GM12878 (cell line): ENCODE measurements at regions not wholly inside any gene's neighbourhood (a gene's known extent, or its start where the extent isn't known, plus 50 kb on each side); places are given as distances from the start of the nearest gene placed in this dataset.

ENCODE experiments used
- ATAC-seq: fragments of 200-7000 bp; cut with Tn5 transposase; 3 replicates; pipeline ENCODE4 v1.9.1; 2020; ENCODE audit warnings: mild to moderate bottlenecking, moderate library complexity
- BruUV-seq: library from RNA; stranded (reverse); fragments of 400-500 nt; replicated peaks from 2 replicates; lab custom pipeline; 2021; lab: Mats Ljungman, UMichigan
- CTCF ChIA-PET: fragments of 300-600 bp; sonication (Branson Sonifier 250); formaldehyde crosslinking; extraction: SDS; loops from one replicate; lab custom pipeline; 2021; ENCODE audit warnings: inconsistent platforms; lab: Yijun Ruan, JAX
- POLR2A ChIA-PET: fragments of 350-600 bp; formaldehyde crosslinking; extraction: SDS; loops from one replicate; lab custom pipeline; 2021; ENCODE audit warnings: inconsistent platforms; lab: Charles Lee
- RAD21 ChIA-PET: fragments of 300-600 bp; sonication (Branson Sonifier 250); formaldehyde crosslinking; loops from one replicate; lab custom pipeline; 2023; ENCODE audit warnings: antibody characterized with exemption; ENCODE audit not compliant: unreplicated experiment; lab: Charles Lee
- SMC1A ChIA-PET: fragments of 300-600 bp; sonication (Branson Sonifier 250); formaldehyde crosslinking; loops from one replicate; lab custom pipeline; 2023; ENCODE audit not compliant: unreplicated experiment, uncharacterized antibody; lab: Charles Lee
- DNase-seq: peaks from one replicate; pipeline ENCODE4 v3.0.0-alpha.2; 2011; ENCODE audit warnings: low read depth, low spot score
- FAIRE-seq: peaks from 3 replicates; lab custom pipeline; 2011; peaks lifted over from hg19 to GRCh38; lab: Jason Lieb, UNC
- H2AFZ ChIP-seq: 2 replicates; pipeline ENCODE4 v1.6.0; 2011; ENCODE audit warnings: low read depth, low read length, control low read depth; ENCODE audit not compliant: control insufficient read depth
- H3K27ac ChIP-seq: 2 replicates; pipeline ENCODE4 v1.5.1; 2011; ENCODE audit warnings: control low read depth; ENCODE audit not compliant: control insufficient read depth, insufficient read depth
- H3K27me3 ChIP-seq, 2 experiments: replicated peaks in 1 of 2; 2 replicates each; pipeline versions ENCODE4 v1.6.0 to v1.6.1; 2011; ENCODE audit warnings: low read length in 1 of 2; ENCODE audit not compliant: control insufficient read depth in 2 of 2, insufficient read depth in 2 of 2
- H3K36me3 ChIP-seq, 2 experiments: 2 replicates each; pipeline ENCODE4 v1.5.1; 2011; ENCODE audit warnings: low read length in 1 of 2; ENCODE audit not compliant: control insufficient read depth in 2 of 2, insufficient read depth in 2 of 2
- H3K4me1 ChIP-seq: 2 replicates; pipeline ENCODE4 v1.6.1; 2011; ENCODE audit warnings: mild to moderate bottlenecking, low read length, moderate library complexity, mixed read lengths; ENCODE audit not compliant: control insufficient read depth, insufficient read depth
- H3K4me2 ChIP-seq: 2 replicates; pipeline ENCODE4 v1.6.0; 2011; ENCODE audit warnings: control low read depth; ENCODE audit not compliant: control insufficient read depth, insufficient read depth
- H3K4me3 ChIP-seq: fragments of 200-600 bp; sonication (generic); 2 replicates; pipeline ENCODE4 v1.5.1; 2016
- H3K79me2 ChIP-seq: 2 replicates; pipeline ENCODE4 v1.6.0; 2011; ENCODE audit warnings: low read length; ENCODE audit not compliant: control insufficient read depth, insufficient read depth
- H3K9ac ChIP-seq: 2 replicates; pipeline ENCODE4 v1.8.0; 2011; ENCODE audit warnings: low read length, control low read depth, mixed read lengths; ENCODE audit not compliant: control insufficient read depth, insufficient read depth
- H3K9me3 ChIP-seq: replicated peaks from 3 replicates; pipeline ENCODE4 v1.5.1; 2011; ENCODE audit warnings: mild to moderate bottlenecking, low read length; ENCODE audit not compliant: control insufficient read depth, insufficient read depth
- H4K20me1 ChIP-seq: 2 replicates; pipeline ENCODE4 v1.6.0; 2011; ENCODE audit not compliant: control insufficient read depth, insufficient read depth
- HDAC2 ChIP-seq: fragments of 200-600 bp; sonication (generic); IDR thresholded peaks from 2 replicates; pipeline ENCODE4 v1.6.1; 2017
- IKZF2 ChIP-seq, 2 experiments: fragments of 450-650 bp; IDR thresholded peaks; 2 replicates each; pipeline ENCODE4 v1.6.1; 2017; ENCODE audit warnings: mild to moderate bottlenecking in 2 of 2, moderate library complexity in 2 of 2
- NBN ChIP-seq: fragments of 450-650 bp; IDR thresholded peaks from 2 replicates; pipeline ENCODE4 v1.6.1; 2016
- NR2C1 ChIP-seq: fragments of 450-650 bp; IDR thresholded peaks from 2 replicates; pipeline ENCODE4 v1.6.1; 2017; ENCODE audit warnings: antibody characterized with exemption, mild to moderate bottlenecking, moderate library complexity
- RB1 ChIP-seq: fragments of 450-650 bp; formaldehyde crosslinking; IDR thresholded peaks from 2 replicates; pipeline ENCODE4 v1.6.1; 2017; ENCODE audit warnings: mild to moderate bottlenecking, borderline replicate concordance
- ZZZ3 ChIP-seq: IDR thresholded peaks from 2 replicates; pipeline ENCODE4 v1.6.1; 2011; ENCODE audit warnings: low read depth; ENCODE audit not compliant: control insufficient read depth, insufficient read length
- WGBS: methylation state at CpG from one replicate; pipeline ENCODE4 v1.1.6; 2016; ENCODE audit warnings: low lambda C conversion rate; ENCODE audit not compliant: insufficient replicate concordance, insufficient coverage; ENCODE audit errors: missing lambda C conversion rate; 5-methylcytosine and 5-hydroxymethylcytosine counted together
- in situ Hi-C: fragments of 300-500 bp; cut with MboI; formaldehyde crosslinking; loops from 9 replicates; pipeline ENCODE4 v1.14.3; 2018; ENCODE audit warnings: mixed read lengths
- intact Hi-C: fragments of 100-400 bp; cut with micrococcal nuclease; formaldehyde crosslinking; loops from one replicate; pipeline ENCODE4 v1.14.2; 2022; ENCODE audit not compliant: unreplicated experiment
- TF ChIP-seq, protein P1 (sequence below): fragments of 150-350 bp; IDR thresholded peaks from 2 replicates; pipeline ENCODE4 v1.6.1; 2014; ENCODE audit warnings: mild to moderate bottlenecking, low read depth, low read length
- TF ChIP-seq, protein P2 (sequence below): fragments of 450-650 bp; IDR thresholded peaks from 2 replicates; pipeline ENCODE4 v1.6.1; 2018; ENCODE audit warnings: mild to moderate bottlenecking, low read depth, moderate library complexity; ENCODE audit not compliant: partially characterized antibody

GRCh38 chr22:49062155-49062801 lies 765.4 kb downstream of the BRD1 start (continued):
- no peak for TF ChIP-seq RB1
- TF ChIP-seq NBN = no peak
- TF ChIP-seq NR2C1 = no peak
- TF ChIP-seq HDAC2 = no peak

DNA sequence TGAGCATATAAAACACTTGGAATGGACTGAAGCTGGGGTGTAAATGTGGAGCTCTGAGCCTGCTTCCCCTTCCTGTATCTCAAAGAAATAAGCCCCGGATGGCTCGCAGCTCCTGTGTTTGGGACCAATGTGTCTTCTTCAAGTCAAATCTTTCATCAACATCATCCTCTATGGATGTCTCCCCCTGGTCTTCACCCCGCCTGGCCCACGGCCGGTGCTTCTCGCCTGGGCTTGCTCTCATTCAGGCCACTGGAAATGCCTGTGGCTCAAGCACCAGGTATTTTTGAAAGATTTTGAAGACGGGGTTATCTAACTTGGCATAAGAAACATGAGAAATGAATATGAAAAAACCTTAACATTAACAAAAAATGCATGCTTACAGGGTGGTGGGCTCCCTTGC lies 769.8 kb downstream of the BRD1 start:
- no peaks in the 10 kb centered on the region for H3K9me3 ChIP-seq
- intact Hi-C loops (no loop called here), in situ Hi-C loops (loop anchor here (25.0 kb wide), 1 partner anchor 104 kb away; no protein-coding TSS in a partner anchor)
- no peak overlapping the region for H3K4me3 ChIP-seq
- H4K20me1 ChIP-seq = no peaks in the 10 kb centered on the region
- no peaks in the 10 kb centered on the region for H3K4me1 ChIP-seq
- ATAC-seq (no peak), DNase-seq (no peak), FAIRE-seq (no peak)
- SMC1A ChIA-PET = no interaction called here
- H3K79me2 ChIP-seq = no peaks in the 10 kb centered on the region
- no peaks in the 10 kb centered on the region for H3K36me3 ChIP-seq
- 42% methylated on average over 7 of the region's 7 CpGs for WGBS
- TF ChIP-seq, protein P1, sequence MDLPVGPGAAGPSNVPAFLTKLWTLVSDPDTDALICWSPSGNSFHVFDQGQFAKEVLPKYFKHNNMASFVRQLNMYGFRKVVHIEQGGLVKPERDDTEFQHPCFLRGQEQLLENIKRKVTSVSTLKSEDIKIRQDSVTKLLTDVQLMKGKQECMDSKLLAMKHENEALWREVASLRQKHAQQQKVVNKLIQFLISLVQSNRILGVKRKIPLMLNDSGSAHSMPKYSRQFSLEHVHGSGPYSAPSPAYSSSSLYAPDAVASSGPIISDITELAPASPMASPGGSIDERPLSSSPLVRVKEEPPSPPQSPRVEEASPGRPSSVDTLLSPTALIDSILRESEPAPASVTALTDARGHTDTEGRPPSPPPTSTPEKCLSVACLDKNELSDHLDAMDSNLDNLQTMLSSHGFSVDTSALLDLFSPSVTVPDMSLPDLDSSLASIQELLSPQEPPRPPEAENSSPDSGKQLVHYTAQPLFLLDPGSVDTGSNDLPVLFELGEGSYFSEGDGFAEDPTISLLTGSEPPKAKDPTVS = no peak
- TF ChIP-seq IKZF2 (IDR thresholded peaks at IDR 0.05) (no peak), ZZZ3 (no peak)
- TF ChIP-seq, protein P2, sequence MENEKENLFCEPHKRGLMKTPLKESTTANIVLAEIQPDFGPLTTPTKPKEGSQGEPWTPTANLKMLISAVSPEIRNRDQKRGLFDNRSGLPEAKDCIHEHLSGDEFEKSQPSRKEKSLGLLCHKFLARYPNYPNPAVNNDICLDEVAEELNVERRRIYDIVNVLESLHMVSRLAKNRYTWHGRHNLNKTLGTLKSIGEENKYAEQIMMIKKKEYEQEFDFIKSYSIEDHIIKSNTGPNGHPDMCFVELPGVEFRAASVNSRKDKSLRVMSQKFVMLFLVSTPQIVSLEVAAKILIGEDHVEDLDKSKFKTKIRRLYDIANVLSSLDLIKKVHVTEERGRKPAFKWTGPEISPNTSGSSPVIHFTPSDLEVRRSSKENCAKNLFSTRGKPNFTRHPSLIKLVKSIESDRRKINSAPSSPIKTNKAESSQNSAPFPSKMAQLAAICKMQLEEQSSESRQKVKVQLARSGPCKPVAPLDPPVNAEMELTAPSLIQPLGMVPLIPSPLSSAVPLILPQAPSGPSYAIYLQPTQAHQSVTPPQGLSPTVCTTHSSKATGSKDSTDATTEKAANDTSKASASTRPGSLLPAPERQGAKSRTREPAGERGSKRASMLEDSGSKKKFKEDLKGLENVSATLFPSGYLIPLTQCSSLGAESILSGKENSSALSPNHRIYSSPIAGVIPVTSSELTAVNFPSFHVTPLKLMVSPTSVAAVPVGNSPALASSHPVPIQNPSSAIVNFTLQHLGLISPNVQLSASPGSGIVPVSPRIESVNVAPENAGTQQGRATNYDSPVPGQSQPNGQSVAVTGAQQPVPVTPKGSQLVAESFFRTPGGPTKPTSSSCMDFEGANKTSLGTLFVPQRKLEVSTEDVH = no peak
- BruUV-seq = no TSS peak
- RAD21 ChIA-PET = no interaction called here
- H3K27me3 ChIP-seq = no peaks in the 10 kb centered on the region
- H3K4me2 ChIP-seq = no peak overlapping the region
- H2AFZ ChIP-seq = no peak overlapping the region
- POLR2A ChIA-PET = no interaction called here
- no peak overlapping the region for H3K9ac ChIP-seq
- H3K27ac ChIP-seq = no peak overlapping the region
- CTCF ChIA-PET = no interaction called here
